ENCODE measurements at regions not wholly inside any gene's neighbourhood (a gene's known extent, or its start where the extent isn't known, plus 50 kb on each side); places are given as distances from the start of the nearest gene placed in this dataset.

GRCh38 chr4:180054291-180054690 is 2188.9 kb upstream of the TENM3 start:
- TF ChIP-seq CTCF (IDR thresholded peaks at IDR 0.05), result no peak
- TF ChIP-seq POLR2A (IDR thresholded peaks at IDR 0.05), result no peak
